Stimulated activated CD4-positive, alpha-beta T cell treated with anti-CD3 and anti-CD28 coated beads, Interleukin-1b, Interleukin-23, amount 100 ng/mL, for 4 hours (primary cell): ENCODE measurements at regions not wholly inside any gene's neighbourhood (a gene's known extent, or its start where the extent isn't known, plus 50 kb on each side); places are given as distances from the start of the nearest gene placed in this dataset.

ENCODE experiments used
- DNase-seq, 2 donors: peaks; one replicate each; pipeline ENCODE4 v3.0.0-alpha.2; 2020; ENCODE audit warnings: low read depth in 2 of 2

GRCh38 chr16:16790597-16790996 is 411.7 kb downstream of the NPIPA7 start:
- no peak for DNase-seq

- DNase-seq: no peak
Observed at GRCh38 chr16:16791051-16791450, 412.1 kb downstream of the NPIPA7 start.

GRCh38 chr16:16797239-16797638 is 418.3 kb downstream of the NPIPA7 start:
- no peak for DNase-seq

- DNase-seq: no peak
Observed at GRCh38 chr16:16798504-16798903, 419.6 kb downstream of the NPIPA7 start.

GRCh38 chr16:16805809-16806208 is 426.9 kb downstream of the NPIPA7 start:
- no peak for DNase-seq

GRCh38 chr16:16815641-16816040 is 436.7 kb downstream of the NPIPA7 start:
- DNase-seq: no peak

- no peak for DNase-seq
Observed at GRCh38 chr16:16817196-16817595, 438.3 kb downstream of the NPIPA7 start.

- DNase-seq: no peak
Observed at GRCh38 chr16:16821261-16821660, 442.3 kb downstream of the NPIPA7 start.

GRCh38 chr16:16828913-16829398 is 450.0 kb downstream of the NPIPA7 start:
- DNase-seq: no peak

- no peak for DNase-seq
Observed at GRCh38 chr16:16830401-16830800, 451.5 kb downstream of the NPIPA7 start.

- DNase-seq: no peak
Observed at GRCh38 chr16:16830973-16831372, 452.0 kb downstream of the NPIPA7 start.

GRCh38 chr16:16833165-16833564 is 454.2 kb downstream of the NPIPA7 start:
- no peak for DNase-seq

GRCh38 chr16:16850274-16850673 is 471.3 kb downstream of the NPIPA7 start:
- no peak for DNase-seq

- DNase-seq: no peak
Observed at GRCh38 chr16:16857012-16857411, 478.1 kb downstream of the NPIPA7 start.

- DNase-seq: no peak
Observed at GRCh38 chr16:16857603-16858283, 478.8 kb downstream of the NPIPA7 start.

- DNase-seq: peak; percentile 23 to 48
Observed at GRCh38 chr16:16861546-16861945, 482.6 kb downstream of the NPIPA7 start.

- DNase-seq: no peak
Observed at GRCh38 chr16:16863672-16864071, 484.7 kb downstream of the NPIPA7 start.

GRCh38 chr16:16864536-16864935 is 485.6 kb downstream of the NPIPA7 start:
- DNase-seq: no peak

GRCh38 chr16:16865374-16865773 is 486.4 kb downstream of the NPIPA7 start:
- DNase-seq: no peak

- no peak for DNase-seq
Observed at GRCh38 chr16:16867973-16868372, 489.0 kb downstream of the NPIPA7 start.

- no peak for DNase-seq
Observed at GRCh38 chr16:16868727-16869126, 489.8 kb downstream of the NPIPA7 start.

- DNase-seq: no peak
Observed at GRCh38 chr16:16869746-16870145, 490.8 kb downstream of the NPIPA7 start.

- no peak for DNase-seq
Observed at GRCh38 chr16:16871196-16871595, 492.3 kb downstream of the NPIPA7 start.

GRCh38 chr16:16877061-16877460 is 498.1 kb downstream of the NPIPA7 start:
- DNase-seq: no peak
